H7 (cell line): ENCODE measurements at regions not wholly inside any gene's neighbourhood (a gene's known extent, or its start where the extent isn't known, plus 50 kb on each side); places are given as distances from the start of the nearest gene placed in this dataset.
A peak's percentile ranks its signal among the peaks of the same experiment; 100 is the strongest.

Experiments
- DNase-seq: peaks from one replicate; pipeline ENCODE4 v3.0.0; 2012
- H3K27me3 ChIP-seq: 2 replicates; pipeline ENCODE4 v1.6.0; 2011; ENCODE audit warnings: mild to moderate bottlenecking, low read length; ENCODE audit not compliant: control insufficient read depth, insufficient read depth
- H3K36me3 ChIP-seq: replicated peaks from 2 replicates; pipeline ENCODE4 v1.5.1; 2011; ENCODE audit warnings: low read length; ENCODE audit not compliant: control insufficient read depth, insufficient read depth
- H3K4me3 ChIP-seq: 2 replicates; pipeline ENCODE4 v1.5.1; 2011; ENCODE audit warnings: low read depth, mild to moderate bottlenecking, control low read depth, low read length, moderate library complexity; ENCODE audit not compliant: insufficient read depth

DNA sequence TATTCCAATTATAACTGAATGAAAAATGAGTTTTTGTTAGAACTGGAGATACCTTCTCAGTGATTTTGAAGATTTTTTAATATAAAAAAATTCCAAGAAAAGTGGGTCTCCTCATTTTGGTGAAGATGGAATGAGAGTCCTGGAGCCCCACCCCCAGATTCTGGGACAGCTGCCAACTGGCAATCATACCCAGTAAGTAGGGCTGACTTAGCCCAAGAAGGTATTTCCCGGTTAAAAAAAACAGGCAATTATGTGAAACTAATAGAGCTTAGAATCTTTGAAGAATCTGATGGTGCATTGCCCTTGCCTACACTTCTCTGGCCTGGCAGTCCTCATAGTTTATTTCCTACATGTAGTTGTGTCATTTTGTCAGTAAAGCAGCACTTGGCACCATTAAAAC is 52.8 kb upstream of the VWDE start:
- Histone ChIP-seq H3K27me3 (no peaks in the 10 kb centered on the region), H3K36me3 (no peaks in the 10 kb centered on the region), H3K4me3 (no peak overlapping the region)
- DNase-seq: no peak

DNA sequence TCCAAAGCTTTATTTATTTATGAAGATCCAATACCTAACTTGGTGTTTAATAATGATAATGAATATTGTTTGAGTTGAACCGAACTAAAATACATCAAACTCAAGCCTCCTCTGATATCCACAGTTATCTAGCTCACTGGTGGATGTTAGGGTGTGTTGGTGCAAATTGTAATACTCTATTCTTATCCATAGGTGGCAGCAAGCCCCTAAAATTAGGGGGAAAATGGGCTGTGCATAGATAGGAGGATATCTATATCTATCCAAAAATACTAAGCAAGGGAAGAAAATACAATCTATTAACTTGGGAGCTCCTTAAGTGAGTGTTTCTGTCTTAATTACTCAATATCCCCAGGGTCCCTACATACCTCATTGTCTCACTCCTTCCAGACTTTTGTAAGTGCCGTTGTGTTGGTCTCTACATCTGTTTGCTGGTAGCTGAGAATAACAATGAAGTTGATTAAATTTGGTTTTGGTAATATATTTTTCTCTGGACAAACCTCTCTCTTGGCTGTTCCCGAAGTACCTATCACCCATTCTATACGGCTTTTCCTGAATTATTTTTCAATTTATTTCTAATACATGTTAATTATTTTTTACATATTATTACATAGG is 55.0 kb upstream of the VWDE start:
- Histone ChIP-seq H3K4me3 (no peak overlapping the region), H3K27me3 (no peaks in the 10 kb centered on the region), H3K36me3 (no peaks in the 10 kb centered on the region)
- peak; percentile 8 for DNase-seq

DNA sequence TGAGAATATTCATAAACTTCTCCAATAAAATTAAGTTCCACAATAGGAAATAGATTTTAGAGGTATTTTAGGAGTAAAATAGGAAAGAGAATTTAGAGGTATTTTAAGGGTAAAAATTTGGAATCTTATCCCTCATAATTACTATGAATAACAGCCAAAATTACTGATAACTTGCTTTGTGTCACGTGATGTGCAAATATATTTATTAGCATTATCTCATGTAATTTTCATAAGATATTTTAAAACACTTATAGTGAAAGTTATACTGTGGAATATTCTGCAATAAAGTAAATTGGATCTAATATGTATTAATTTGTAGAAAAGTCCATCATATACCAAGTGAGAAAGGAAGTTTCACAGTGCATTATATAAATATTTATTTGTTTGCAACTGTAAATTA is 64.2 kb upstream of the VWDE start:
- no peak for DNase-seq

DNA sequence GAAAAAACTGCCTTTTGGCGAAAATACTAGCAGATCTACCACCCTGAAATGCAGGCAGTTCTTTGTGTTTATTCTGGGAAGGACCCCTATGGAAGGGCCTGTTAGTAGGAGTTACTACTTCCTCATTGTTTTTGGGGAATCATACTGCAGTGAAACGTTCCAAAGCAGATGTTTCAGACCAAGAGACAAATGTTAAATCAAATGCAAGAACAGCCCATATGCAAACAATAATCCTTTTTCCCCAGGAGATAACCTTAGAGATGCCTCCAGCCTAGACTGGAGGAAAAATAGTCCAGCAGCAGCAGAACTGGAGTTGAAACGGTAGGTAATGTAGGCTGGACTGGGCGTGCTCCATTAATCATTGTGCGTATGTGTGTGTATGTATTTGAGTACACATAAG is 65.9 kb upstream of the VWDE start:
- no peak for DNase-seq
- H3K27me3 ChIP-seq: no peaks in the 10 kb centered on the region
- H3K36me3 ChIP-seq: no peaks in the 10 kb centered on the region
- no peak overlapping the region for H3K4me3 ChIP-seq

More for the DNA sequence above, 64.2 kb upstream of the VWDE start:
- Histone ChIP-seq H3K27me3 (no peaks in the 10 kb centered on the region), H3K4me3 (no peak overlapping the region), H3K36me3 (no peaks in the 10 kb centered on the region)

DNA sequence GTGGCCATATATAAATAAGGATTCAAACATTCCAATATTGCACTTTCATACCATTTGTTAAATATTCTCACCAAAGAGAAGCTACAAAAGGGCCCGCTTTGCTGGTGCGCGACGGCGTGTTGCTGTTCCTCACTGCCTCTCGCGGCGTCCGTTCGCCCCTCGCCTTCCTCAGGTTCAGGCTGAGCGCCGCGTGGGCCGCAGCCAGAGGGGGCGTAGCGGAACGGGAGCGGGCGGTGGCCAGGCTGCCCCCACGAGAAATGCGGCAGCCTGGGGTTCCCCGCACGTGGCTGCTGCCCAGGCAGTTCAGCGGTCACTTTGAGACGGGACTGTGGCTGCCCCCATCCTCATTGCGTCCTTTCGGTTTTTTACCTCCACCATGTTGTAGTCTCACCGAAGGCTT is 67.3 kb upstream of the VWDE start:
- Histone ChIP-seq H3K4me3 (no peak overlapping the region), H3K36me3 (no peaks in the 10 kb centered on the region), H3K27me3 (no peaks in the 10 kb centered on the region)
- no peak for DNase-seq

DNA sequence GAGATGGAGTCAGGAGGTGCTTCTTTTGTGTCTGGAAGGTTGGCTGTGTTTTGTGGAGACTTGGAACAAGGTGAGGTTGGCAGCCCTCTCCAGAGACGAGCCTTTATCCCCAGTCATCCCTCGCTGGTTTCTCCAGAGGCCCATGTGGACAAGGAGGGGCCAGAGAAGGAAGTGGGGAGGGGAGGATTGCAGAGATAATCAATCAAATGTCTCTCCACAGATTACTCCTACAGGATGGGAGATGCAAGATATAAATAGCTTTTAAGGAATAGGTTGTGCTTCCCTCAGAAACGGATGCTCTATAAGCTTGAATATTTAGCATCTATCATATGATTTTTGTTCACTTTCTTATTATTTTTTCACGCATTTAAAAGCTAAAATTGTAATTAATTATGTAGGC is 70.4 kb upstream of the VWDE start:
- DNase-seq: no peak
- no peak overlapping the region for H3K4me3 ChIP-seq
- H3K27me3 ChIP-seq: no peaks in the 10 kb centered on the region
- no peaks in the 10 kb centered on the region for H3K36me3 ChIP-seq

DNA sequence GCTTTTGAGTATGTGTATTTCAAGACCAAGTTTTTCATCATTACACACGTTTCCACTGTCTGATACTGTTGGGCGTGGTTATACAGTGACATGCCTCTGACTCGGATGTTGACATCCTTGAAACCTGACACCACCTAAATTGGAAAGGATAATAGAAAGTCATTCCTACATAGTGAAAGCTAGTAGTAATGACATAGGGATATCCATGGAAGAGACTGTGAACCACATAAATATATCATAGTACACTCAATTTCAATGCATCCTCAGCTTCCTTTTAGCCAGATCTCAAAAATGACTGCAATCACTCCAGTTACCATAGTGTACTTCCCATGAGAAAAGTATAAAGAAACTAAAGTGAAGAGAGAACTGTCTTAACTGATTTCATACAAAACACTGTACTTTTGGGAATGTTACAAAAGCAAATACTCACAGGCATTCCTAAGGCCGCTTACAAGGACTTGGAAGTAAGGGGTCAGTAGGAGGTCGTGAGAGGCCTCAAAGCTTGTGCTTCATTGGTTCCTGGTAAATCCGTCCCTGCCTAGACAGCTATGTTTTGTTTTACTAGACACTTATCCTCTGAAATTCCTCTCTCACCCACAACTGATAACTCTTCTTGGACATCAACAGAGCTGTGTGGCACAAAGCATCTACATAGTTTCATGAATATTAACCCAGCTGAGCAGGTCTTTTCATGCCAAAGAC is 71.8 kb upstream of the VWDE start:
- no peaks in the 10 kb centered on the region for H3K27me3 ChIP-seq
- H3K36me3 ChIP-seq: no peaks in the 10 kb centered on the region
- no peak overlapping the region for H3K4me3 ChIP-seq
- no peak for DNase-seq

DNA sequence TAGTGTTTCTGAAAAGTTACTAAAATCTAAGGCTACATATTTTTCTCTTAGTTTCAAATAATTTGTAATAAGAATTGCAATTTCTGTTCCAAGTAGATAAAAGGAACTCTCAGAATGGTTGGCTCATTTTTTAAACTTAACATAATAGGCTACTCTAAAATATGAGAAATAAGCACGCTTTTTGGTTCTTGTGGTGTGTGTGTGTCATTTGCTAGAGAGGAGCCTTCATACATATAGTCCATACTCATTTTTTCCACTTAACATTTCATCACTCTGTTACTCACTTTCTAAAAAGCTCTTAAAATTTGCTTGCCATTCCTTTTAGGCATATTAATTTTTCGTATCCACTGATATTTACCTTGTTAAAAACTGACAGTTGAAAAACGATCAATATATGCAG is 74.0 kb upstream of the VWDE start:
- Histone ChIP-seq H3K36me3 (no peaks in the 10 kb centered on the region), H3K27me3 (no peaks in the 10 kb centered on the region)

DNA sequence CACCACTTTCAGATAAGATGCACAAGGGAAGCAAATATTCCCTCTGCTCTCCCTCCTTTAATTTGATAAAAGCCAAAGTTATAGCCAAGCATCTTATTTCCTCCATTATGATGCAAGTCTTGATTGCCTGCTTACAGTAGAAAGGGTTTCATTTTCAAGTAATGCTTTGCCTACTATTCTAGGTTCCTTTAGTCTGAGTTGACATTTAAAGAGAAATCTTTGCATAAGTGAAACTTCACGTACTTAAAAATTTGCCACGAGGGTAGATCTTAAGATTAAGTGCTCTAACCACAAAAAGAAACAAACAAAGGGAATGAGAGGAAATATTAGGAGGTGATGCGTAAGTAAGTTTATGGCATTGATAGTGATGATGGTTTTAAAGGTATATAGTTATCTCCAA is 78.1 kb upstream of the VWDE start:
- Histone ChIP-seq H3K36me3 (no peaks in the 10 kb centered on the region), H3K4me3 (no peak overlapping the region), H3K27me3 (no peaks in the 10 kb centered on the region)
- DNase-seq: no peak

More for the DNA sequence above, 74.0 kb upstream of the VWDE start:
- no peak for DNase-seq
- H3K4me3 ChIP-seq: no peak overlapping the region

DNA sequence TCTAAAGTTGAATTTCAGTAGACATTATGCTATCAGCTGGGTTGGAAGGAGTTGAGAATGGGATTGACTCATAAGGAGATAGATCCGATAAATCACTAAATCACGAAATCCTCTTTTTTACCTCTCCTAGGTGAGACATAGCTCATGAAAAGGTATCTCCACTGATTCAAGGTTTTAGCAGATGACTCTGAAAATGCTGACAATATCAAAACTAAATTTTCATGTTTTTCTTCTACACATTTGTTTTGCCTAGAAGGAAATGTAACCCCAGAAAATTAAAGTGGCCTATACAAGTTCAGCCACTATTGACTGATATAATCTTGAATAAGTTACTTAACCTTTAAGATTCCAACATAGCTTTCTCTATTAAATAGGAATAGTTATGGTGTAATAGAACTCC is 82.2 kb upstream of the VWDE start:
- Histone ChIP-seq H3K4me3 (no peak overlapping the region), H3K36me3 (no peaks in the 10 kb centered on the region), H3K27me3 (no peaks in the 10 kb centered on the region)
- DNase-seq: no peak

DNA sequence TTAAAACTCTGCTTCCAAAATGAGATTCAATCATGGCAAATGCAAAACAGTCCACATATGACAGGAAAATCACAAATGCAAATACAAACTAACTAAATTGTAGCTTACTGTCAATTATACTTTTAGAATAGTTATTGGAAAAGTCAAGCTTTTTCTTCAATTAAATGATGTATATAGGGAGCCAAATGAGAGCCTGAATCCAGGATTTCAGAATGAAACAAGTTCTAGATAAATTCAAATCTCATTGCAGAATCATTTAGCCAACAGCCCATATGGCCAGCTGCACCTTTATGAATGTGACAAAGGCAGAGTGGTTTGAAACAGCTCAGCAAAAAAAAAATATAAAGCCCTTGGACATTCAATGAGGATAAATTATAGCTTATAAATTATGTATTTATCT is 82.2 kb upstream of the SCIN start:
- no peak for DNase-seq
- Histone ChIP-seq H3K4me3 (no peak overlapping the region), H3K36me3 (no peaks in the 10 kb centered on the region), H3K27me3 (no peaks in the 10 kb centered on the region)

DNA sequence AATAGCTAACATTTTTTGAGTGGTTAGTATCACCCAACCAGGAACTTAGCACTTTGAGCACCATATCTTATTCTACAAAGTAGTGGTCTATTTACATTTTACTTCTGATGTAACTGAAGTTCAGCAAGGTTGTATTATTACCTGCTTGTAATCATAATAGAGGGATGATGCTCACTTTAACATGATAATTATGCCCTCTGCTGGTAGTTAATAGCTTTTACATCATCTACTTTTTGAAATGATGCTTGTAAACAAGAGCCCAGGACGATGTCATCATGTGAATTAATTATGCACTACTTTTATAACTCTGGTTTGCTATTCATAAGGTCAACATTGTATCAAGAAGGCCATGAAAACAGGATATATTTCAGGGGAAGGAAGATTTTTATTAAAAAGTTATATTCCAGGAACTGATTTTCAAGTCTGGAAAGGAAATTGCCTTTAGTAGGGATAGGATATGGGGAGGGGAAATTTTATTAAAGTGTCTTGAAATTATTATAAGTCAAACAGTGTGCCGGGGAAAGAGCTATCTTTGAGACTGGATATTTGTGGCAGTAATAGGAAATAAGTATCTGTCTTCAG is 80.3 kb upstream of the SCIN start:
- no peaks in the 10 kb centered on the region for H3K36me3 ChIP-seq
- no peaks in the 10 kb centered on the region for H3K27me3 ChIP-seq
- peak; percentile 13 for DNase-seq
- H3K4me3 ChIP-seq: no peak overlapping the region

DNA sequence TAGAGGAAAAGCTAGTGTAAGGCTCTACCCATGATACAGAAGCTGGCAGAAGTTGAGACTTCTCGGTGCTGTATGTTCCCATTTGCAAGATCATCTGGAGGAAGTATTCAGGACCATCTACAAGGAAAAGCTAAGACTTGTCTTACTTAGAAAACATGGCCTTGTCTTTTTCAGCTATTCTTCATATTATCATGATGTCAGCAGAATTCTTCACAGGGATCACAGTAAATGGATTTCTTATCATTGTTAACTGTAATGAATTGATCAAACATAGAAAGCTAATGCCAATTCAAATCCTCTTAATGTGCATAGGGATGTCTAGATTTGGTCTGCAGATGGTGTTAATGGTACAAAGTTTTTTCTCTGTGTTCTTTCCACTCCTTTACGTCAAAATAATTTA is 79.6 kb upstream of the SCIN start:
- H3K27me3 ChIP-seq: no peaks in the 10 kb centered on the region
- no peak for DNase-seq
- H3K4me3 ChIP-seq: no peak overlapping the region
- no peaks in the 10 kb centered on the region for H3K36me3 ChIP-seq

DNA sequence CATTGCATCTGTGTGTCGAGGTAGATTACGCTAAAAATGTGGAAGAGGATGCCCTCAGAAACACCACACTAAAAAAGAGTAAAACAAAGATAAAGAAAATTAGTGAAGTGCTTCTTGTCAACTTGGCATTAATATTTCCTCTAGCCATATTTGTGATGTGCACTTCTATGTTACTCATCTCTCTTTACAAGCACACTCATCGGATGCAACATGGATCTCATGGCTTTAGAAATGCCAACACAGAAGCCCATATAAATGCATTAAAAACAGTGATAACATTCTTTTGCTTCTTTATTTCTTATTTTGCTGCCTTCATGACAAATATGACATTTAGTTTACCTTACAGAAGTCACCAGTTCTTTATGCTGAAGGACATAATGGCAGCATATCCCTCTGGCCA is 79.0 kb upstream of the SCIN start:
- H3K4me3 ChIP-seq: no peak overlapping the region
- no peaks in the 10 kb centered on the region for H3K27me3 ChIP-seq
- no peak for DNase-seq
- H3K36me3 ChIP-seq: no peaks in the 10 kb centered on the region

DNA sequence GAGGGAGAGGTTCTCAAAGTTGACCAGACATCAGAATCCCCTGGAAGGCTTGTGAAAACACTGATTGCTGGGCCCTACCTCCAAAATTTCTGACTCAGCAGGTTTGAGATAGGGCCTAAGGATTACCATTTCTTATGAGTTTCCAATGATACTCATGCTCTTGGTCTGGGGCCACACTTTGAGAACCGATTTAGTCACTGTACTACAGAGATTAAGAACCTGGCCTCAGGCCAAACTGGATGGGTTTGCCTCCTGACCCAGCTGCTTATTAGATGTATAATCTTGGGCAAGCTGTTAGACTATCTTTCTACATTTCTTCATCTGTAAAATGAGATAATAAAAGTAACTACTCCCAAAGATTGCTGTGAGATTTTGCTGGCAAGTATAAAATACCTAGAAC is 77.1 kb upstream of the SCIN start:
- DNase-seq: no peak
- no peaks in the 10 kb centered on the region for H3K36me3 ChIP-seq
- H3K27me3 ChIP-seq: no peaks in the 10 kb centered on the region

More for the DNA sequence above, 77.1 kb upstream of the SCIN start:
- H3K4me3 ChIP-seq: no peak overlapping the region
